ENCODE measurements at regions not wholly inside any gene's neighbourhood (a gene's known extent, or its start where the extent isn't known, plus 50 kb on each side); places are given as distances from the start of the nearest gene placed in this dataset.

DNA sequence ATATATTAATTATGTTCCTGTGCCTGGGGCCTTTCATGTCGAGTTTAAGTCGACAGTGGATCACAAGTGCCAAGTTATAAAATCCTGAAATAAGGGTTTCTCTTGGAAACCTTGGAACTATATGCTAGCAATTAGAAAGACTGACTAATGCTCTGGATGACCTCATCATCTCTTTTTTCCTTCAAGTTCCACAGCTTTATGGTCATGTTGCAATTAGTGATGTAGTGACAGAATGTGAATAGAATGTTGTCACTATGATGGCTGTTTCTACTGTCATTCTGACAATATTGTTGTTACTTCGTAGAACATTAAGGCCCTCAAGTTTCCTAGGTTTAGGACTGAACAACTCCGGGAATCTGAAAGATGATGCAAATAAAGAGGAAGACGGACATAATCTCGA, 368.0 kb upstream of the SEMA6A start:
- TF ChIP-seq, protein P1, sequence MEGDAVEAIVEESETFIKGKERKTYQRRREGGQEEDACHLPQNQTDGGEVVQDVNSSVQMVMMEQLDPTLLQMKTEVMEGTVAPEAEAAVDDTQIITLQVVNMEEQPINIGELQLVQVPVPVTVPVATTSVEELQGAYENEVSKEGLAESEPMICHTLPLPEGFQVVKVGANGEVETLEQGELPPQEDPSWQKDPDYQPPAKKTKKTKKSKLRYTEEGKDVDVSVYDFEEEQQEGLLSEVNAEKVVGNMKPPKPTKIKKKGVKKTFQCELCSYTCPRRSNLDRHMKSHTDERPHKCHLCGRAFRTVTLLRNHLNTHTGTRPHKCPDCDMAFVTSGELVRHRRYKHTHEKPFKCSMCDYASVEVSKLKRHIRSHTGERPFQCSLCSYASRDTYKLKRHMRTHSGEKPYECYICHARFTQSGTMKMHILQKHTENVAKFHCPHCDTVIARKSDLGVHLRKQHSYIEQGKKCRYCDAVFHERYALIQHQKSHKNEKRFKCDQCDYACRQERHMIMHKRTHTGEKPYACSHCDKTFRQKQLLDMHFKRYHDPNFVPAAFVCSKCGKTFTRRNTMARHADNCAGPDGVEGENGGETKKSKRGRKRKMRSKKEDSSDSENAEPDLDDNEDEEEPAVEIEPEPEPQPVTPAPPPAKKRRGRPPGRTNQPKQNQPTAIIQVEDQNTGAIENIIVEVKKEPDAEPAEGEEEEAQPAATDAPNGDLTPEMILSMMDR (IDR thresholded peaks at IDR 0.05) = no peak
- TF ChIP-seq POLR2A (IDR thresholded peaks at IDR 0.05) = no peak
